IMR-90 (cell line): ENCODE measurements at regions not wholly inside any gene's neighbourhood (a gene's known extent, or its start where the extent isn't known, plus 50 kb on each side); places are given as distances from the start of the nearest gene placed in this dataset.

Experiments
- ATAC-seq: fragments of 200-7000 bp; cut with Tn5 transposase; 2 replicates; pipeline ENCODE4 v1.9.1; 2020; ENCODE audit warnings: low read depth, mild to moderate bottlenecking, moderate library complexity
- BruUV-seq: library from RNA; stranded (reverse); fragments of 400-500 nt; replicated peaks from 2 replicates; lab custom pipeline; 2021; lab: Mats Ljungman, UMichigan
- CTCF ChIA-PET: fragments of 300-600 bp; formaldehyde crosslinking; extraction: SDS; loops from one replicate; lab custom pipeline; 2021; ENCODE audit warnings: antibody characterized with exemption; lab: Yijun Ruan, JAX
- POLR2A ChIA-PET: fragments of 300-600 bp; sonication (Branson Sonifier 250); formaldehyde crosslinking; loops from one replicate; lab custom pipeline; 2022; ENCODE audit warnings: antibody characterized with exemption; ENCODE audit not compliant: unreplicated experiment; lab: Charles Lee
- DNase-seq: peaks from one replicate; pipeline ENCODE4 v3.0.0; 2013
- H2AFZ ChIP-seq: replicated peaks from 2 replicates; pipeline ENCODE3; 2013; ENCODE audit warnings: low read length, mild to moderate bottlenecking; ENCODE audit not compliant: poor library complexity
- H2AK5ac ChIP-seq: 2 replicates; pipeline ENCODE4 v1.6.1; 2013; ENCODE audit warnings: low read depth, low read length, inconsistent platforms
- H2AK9ac ChIP-seq: replicated peaks from 2 replicates; pipeline ENCODE3; 2013; ENCODE audit warnings: mild to moderate bottlenecking, low read depth, low read length, moderate library complexity; ENCODE audit not compliant: poor library complexity
- H2BK120ac ChIP-seq: 2 replicates; pipeline ENCODE4 v1.6.1; 2013; ENCODE audit warnings: low read depth, low read length, inconsistent platforms
- H2BK15ac ChIP-seq: 3 replicates; pipeline ENCODE4 v1.6.1; 2013; ENCODE audit warnings: low read depth, low read length, inconsistent platforms
- H2BK20ac ChIP-seq: 2 replicates; pipeline ENCODE4 v1.6.1; 2013; ENCODE audit warnings: low read depth, mild to moderate bottlenecking, inconsistent platforms, low read length, moderate library complexity
- H2BK5ac ChIP-seq: 2 replicates; pipeline ENCODE4 v1.6.1; 2013; ENCODE audit warnings: mild to moderate bottlenecking, low read depth, low read length, inconsistent platforms; ENCODE audit not compliant: poor library complexity, severe bottlenecking
- H3K14ac ChIP-seq: replicated peaks from 2 replicates; pipeline ENCODE4 v1.6.1; 2013; ENCODE audit warnings: low read depth, low read length, inconsistent platforms
- H3K18ac ChIP-seq: 2 replicates; pipeline ENCODE4 v1.6.1; 2013; ENCODE audit warnings: low read depth, low read length, control low read depth
- H3K23ac ChIP-seq: 2 replicates; pipeline ENCODE4 v1.6.1; 2013; ENCODE audit warnings: low read depth, low read length, inconsistent platforms
- H3K27ac ChIP-seq: 2 replicates; pipeline ENCODE4 v1.5.1; 2013; ENCODE audit warnings: mild to moderate bottlenecking, control low read depth, low read length; ENCODE audit not compliant: insufficient read depth
- H3K27me3 ChIP-seq: 2 replicates; pipeline ENCODE4 v1.6.1; 2013; ENCODE audit warnings: low read length; ENCODE audit not compliant: control insufficient read depth, insufficient read depth
- H3K36me3 ChIP-seq: 2 replicates; pipeline ENCODE4 v1.6.1; 2013; ENCODE audit warnings: low read length, mixed read lengths; ENCODE audit not compliant: control insufficient read depth, insufficient read depth
- H3K4ac ChIP-seq: 2 replicates; pipeline ENCODE4 v1.6.1; 2013; ENCODE audit warnings: low read depth, low read length, inconsistent platforms
- H3K4me1 ChIP-seq: 2 replicates; pipeline ENCODE4 v1.6.1; 2013; ENCODE audit warnings: low read length, mixed read lengths; ENCODE audit not compliant: control insufficient read depth, insufficient read depth
- H3K4me2 ChIP-seq: 2 replicates; pipeline ENCODE4 v1.6.1; 2013; ENCODE audit warnings: low read depth, mild to moderate bottlenecking, control low read depth, low read length, moderate library complexity
- H3K4me3 ChIP-seq: 2 replicates; pipeline ENCODE4 v1.5.1; 2013; ENCODE audit warnings: low read depth, mild to moderate bottlenecking, control low read depth, low read length, moderate library complexity; ENCODE audit not compliant: insufficient read depth
- H3K56ac ChIP-seq: 2 replicates; pipeline ENCODE4 v1.6.1; 2013; ENCODE audit warnings: low read length, inconsistent platforms; ENCODE audit not compliant: insufficient read depth; ENCODE audit errors: extremely low read depth
- H3K79me1 ChIP-seq, 2 experiments: 2 replicates each; pipeline ENCODE4 v1.6.1; 2013; ENCODE audit warnings: low read length in 2 of 2, inconsistent platforms in 1 of 2, low read depth in 1 of 2
- H3K9ac ChIP-seq: 2 replicates; pipeline ENCODE4 v1.6.1; 2013; ENCODE audit warnings: low read depth, low read length, control low read depth
- H3K9me1 ChIP-seq: 2 replicates; pipeline ENCODE4 v1.6.1; 2013; ENCODE audit warnings: low read length, inconsistent platforms; ENCODE audit not compliant: insufficient read depth
- H3K9me3 ChIP-seq: 2 replicates; pipeline ENCODE4 v1.6.1; 2013; ENCODE audit warnings: low read length; ENCODE audit not compliant: control insufficient read depth, insufficient read depth
- H4K20me1 ChIP-seq: 2 replicates; pipeline ENCODE4 v1.6.1; 2013; ENCODE audit warnings: low read length, inconsistent platforms; ENCODE audit not compliant: insufficient read depth
- H4K5ac ChIP-seq: 2 replicates; pipeline ENCODE4 v1.6.1; 2013; ENCODE audit warnings: mild to moderate bottlenecking, low read depth, low read length, control low read depth
- H4K8ac ChIP-seq, 2 experiments: 2 replicates each; pipeline ENCODE4 v1.6.1; 2013; ENCODE audit warnings: low read depth in 2 of 2, low read length in 2 of 2, control low read depth in 1 of 2, inconsistent platforms in 1 of 2
- H4K91ac ChIP-seq: 2 replicates; pipeline ENCODE4 v1.6.1; 2013; ENCODE audit warnings: low read depth, low read length, inconsistent platforms; ENCODE audit not compliant: insufficient read depth
- BHLHE40 ChIP-seq: fragments of 150-350 bp; IDR thresholded peaks from 2 replicates; pipeline ENCODE4 v1.6.1; 2016; ENCODE audit warnings: mild to moderate bottlenecking, low read depth, low read length
- CHD1 ChIP-seq: IDR thresholded peaks from 2 replicates; pipeline ENCODE4 v1.6.1; 2012; ENCODE audit warnings: low read depth, low read length, improper control_type of control experiment
- FOS ChIP-seq: fragments of 150-350 bp; IDR thresholded peaks from 2 replicates; pipeline ENCODE4 v1.6.1; 2016; ENCODE audit warnings: low read depth, low read length
- MAFK ChIP-seq: IDR thresholded peaks from 2 replicates; pipeline ENCODE4 v1.6.1; 2012; ENCODE audit warnings: low read depth, low read length, improper control_type of control experiment
- MAZ ChIP-seq: IDR thresholded peaks from 2 replicates; pipeline ENCODE4 v1.6.1; 2012; ENCODE audit warnings: low read depth, mild to moderate bottlenecking, low read length, improper control_type of control experiment, moderate library complexity, borderline replicate concordance
- MXI1 ChIP-seq: IDR thresholded peaks from 2 replicates; pipeline ENCODE4 v1.6.1; 2012; ENCODE audit warnings: low read depth, mild to moderate bottlenecking, low read length, moderate library complexity, borderline replicate concordance
- NFE2L2 ChIP-seq: fragments of 150-350 bp; IDR thresholded peaks from 2 replicates; pipeline ENCODE4 v1.6.1; 2016; ENCODE audit warnings: low read depth, mild to moderate bottlenecking, low read length
- POLR2A ChIP-seq: IDR thresholded peaks from 2 replicates; pipeline ENCODE4 v1.6.1; 2012; ENCODE audit warnings: mild to moderate bottlenecking, low read depth, low read length
- RAD21 ChIP-seq: IDR thresholded peaks from 2 replicates; pipeline ENCODE4 v1.6.1; 2012; ENCODE audit warnings: low read length, improper control_type of control experiment
- RCOR1 ChIP-seq: IDR thresholded peaks from 2 replicates; pipeline ENCODE4 v1.6.1; 2012; ENCODE audit warnings: mild to moderate bottlenecking, low read length, improper control_type of control experiment; ENCODE audit not compliant: insufficient replicate concordance
- RFX5 ChIP-seq: IDR thresholded peaks from 2 replicates; pipeline ENCODE4 v1.8.0; 2012; ENCODE audit warnings: low read depth, mild to moderate bottlenecking, low read length, moderate library complexity
- SMC3 ChIP-seq: fragments of 150-350 bp; IDR thresholded peaks from 2 replicates; pipeline ENCODE4 v1.6.1; 2016; ENCODE audit warnings: low read depth, mild to moderate bottlenecking, antibody characterized with exemption, low read length, moderate library complexity
- USF2 ChIP-seq: fragments of 150-350 bp; IDR thresholded peaks from 2 replicates; pipeline ENCODE4 v1.6.1; 2017; ENCODE audit warnings: mild to moderate bottlenecking, antibody characterized with exemption, low read length, low read depth
- WGBS, 2 experiments: methylation state at CpG; one replicate each; pipeline versions ENCODE4 v1.1.5 to v1.1.7; 2013; ENCODE audit warnings: missing lambda C conversion rate in 2 of 2; ENCODE audit not compliant: insufficient read length in 1 of 2; ENCODE audit errors: extremely low coverage in 2 of 2; 5-methylcytosine and 5-hydroxymethylcytosine counted together
- dilution Hi-C: fragments of 300-500 bp; cut with HindIII; formaldehyde crosslinking; loops from one replicate; pipeline ENCODE4 v1.14.3; 2018; ENCODE audit warnings: low sequenced_read_pairs; ENCODE audit not compliant: unreplicated experiment
- in situ Hi-C: fragments of 300-500 bp; cut with MboI; formaldehyde crosslinking; loops from 3 replicates; pipeline ENCODE4 v1.14.3; 2019; ENCODE audit warnings: low sequenced_read_pairs, inconsistent platforms, mixed read lengths
- intact Hi-C: fragments of 100-400 bp; cut with micrococcal nuclease; formaldehyde crosslinking; loops from 2 replicates; pipeline ENCODE4 v1.10.0; 2022
- TF ChIP-seq, protein P1 (sequence below): conservative IDR thresholded peaks from 2 replicates; pipeline ENCODE4 v1.5.1; 2012; ENCODE audit warnings: mild to moderate bottlenecking, low read depth, low read length, improper control_type of control experiment
- TF ChIP-seq, protein P2 (sequence below): fragments of 150-350 bp; IDR thresholded peaks from 2 replicates; pipeline ENCODE4 v1.6.1; 2016; ENCODE audit warnings: low read depth, mild to moderate bottlenecking, low read length, moderate library complexity, borderline replicate concordance

GRCh38 chr2:184419744-184420143, 178.6 kb upstream of the ZNF804A start:
- Histone ChIP-seq H4K20me1 (no peaks in the 10 kb centered on the region), H3K27ac (no peak overlapping the region), H3K27me3 (no peaks in the 10 kb centered on the region), H3K4me2 (no peak overlapping the region), H3K23ac (no peak overlapping the region), H2BK20ac (no peak overlapping the region), H3K79me1 (no peaks in the 10 kb centered on the region), H2AK5ac (no peak overlapping the region), H3K4me1 (no peaks in the 10 kb centered on the region), H2BK15ac (no peak overlapping the region), H3K4me3 (no peak overlapping the region), H4K91ac (no peak overlapping the region), H3K9ac (no peak overlapping the region), H4K8ac (no peak overlapping the region), H2BK120ac (no peak overlapping the region), H3K56ac (no peak overlapping the region), H3K36me3 (no peaks in the 10 kb centered on the region), H4K5ac (no peak overlapping the region), H3K14ac (no peak overlapping the region), H2AK9ac (no peak overlapping the region), H2BK5ac (no peak overlapping the region), H3K18ac (no peak overlapping the region), H3K4ac (no peak overlapping the region), H3K9me3 (peaks cover 8% of the 10 kb centered on the region; the same call in 1 of the 2 replicates), H3K9me1 (no peaks in the 10 kb centered on the region), H2AFZ (no peak overlapping the region)
- in situ Hi-C loops: no loop called here
- dilution Hi-C loops: no loop called here
- ATAC-seq (no peak), DNase-seq (no peak)
- ChIA-PET CTCF (no interaction called here), POLR2A (no interaction called here)
- intact Hi-C loops: no loop called here
- TF ChIP-seq RCOR1: no peak
- TF ChIP-seq RAD21: no peak
- TF ChIP-seq, protein P1, sequence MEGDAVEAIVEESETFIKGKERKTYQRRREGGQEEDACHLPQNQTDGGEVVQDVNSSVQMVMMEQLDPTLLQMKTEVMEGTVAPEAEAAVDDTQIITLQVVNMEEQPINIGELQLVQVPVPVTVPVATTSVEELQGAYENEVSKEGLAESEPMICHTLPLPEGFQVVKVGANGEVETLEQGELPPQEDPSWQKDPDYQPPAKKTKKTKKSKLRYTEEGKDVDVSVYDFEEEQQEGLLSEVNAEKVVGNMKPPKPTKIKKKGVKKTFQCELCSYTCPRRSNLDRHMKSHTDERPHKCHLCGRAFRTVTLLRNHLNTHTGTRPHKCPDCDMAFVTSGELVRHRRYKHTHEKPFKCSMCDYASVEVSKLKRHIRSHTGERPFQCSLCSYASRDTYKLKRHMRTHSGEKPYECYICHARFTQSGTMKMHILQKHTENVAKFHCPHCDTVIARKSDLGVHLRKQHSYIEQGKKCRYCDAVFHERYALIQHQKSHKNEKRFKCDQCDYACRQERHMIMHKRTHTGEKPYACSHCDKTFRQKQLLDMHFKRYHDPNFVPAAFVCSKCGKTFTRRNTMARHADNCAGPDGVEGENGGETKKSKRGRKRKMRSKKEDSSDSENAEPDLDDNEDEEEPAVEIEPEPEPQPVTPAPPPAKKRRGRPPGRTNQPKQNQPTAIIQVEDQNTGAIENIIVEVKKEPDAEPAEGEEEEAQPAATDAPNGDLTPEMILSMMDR: no peak
- TF ChIP-seq MXI1: no peak
- no peak for TF ChIP-seq MAFK
- TF ChIP-seq, protein P2, sequence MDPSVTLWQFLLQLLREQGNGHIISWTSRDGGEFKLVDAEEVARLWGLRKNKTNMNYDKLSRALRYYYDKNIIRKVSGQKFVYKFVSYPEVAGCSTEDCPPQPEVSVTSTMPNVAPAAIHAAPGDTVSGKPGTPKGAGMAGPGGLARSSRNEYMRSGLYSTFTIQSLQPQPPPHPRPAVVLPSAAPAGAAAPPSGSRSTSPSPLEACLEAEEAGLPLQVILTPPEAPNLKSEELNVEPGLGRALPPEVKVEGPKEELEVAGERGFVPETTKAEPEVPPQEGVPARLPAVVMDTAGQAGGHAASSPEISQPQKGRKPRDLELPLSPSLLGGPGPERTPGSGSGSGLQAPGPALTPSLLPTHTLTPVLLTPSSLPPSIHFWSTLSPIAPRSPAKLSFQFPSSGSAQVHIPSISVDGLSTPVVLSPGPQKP: no peak
- TF ChIP-seq SMC3: no peak
- no peak for TF ChIP-seq USF2
- TF ChIP-seq POLR2A: no peak
- TF ChIP-seq MAZ: no peak
- TF ChIP-seq CHD1: no peak
- TF ChIP-seq FOS: no peak
- TF ChIP-seq RFX5: no peak
- TF ChIP-seq BHLHE40: no peak
- no peak for TF ChIP-seq NFE2L2
- BruUV-seq: no TSS peak
- WGBS, 2 experiments: no CpG with 5 or more reads among the region's 2 CpGs
